ENCODE measurements at regions not wholly inside any gene's neighbourhood (a gene's known extent, or its start where the extent isn't known, plus 50 kb on each side); places are given as distances from the start of the nearest gene placed in this dataset.

GRCh38 chr4:58254291-58254690 is 1144.1 kb upstream of the IGFBP7 start:
- Histone ChIP-seq H3K36me3 (no peaks in the 10 kb centered on the region), H3K9me3 (no peaks in the 10 kb centered on the region), H3K4me3 (replicated peaks in 1 of 3) (no peak overlapping the region), H3K27ac (no peak overlapping the region), H3K4me1 (no peaks in the 10 kb centered on the region), H3K27me3 (no peaks in the 10 kb centered on the region)
- 60 to 73% methylated on average over 3 of the region's 3 CpGs for WGBS, 2 donors
- intact Hi-C loops (cut with DNase I): no loop called here
- TF ChIP-seq POLR2A (IDR thresholded peaks at IDR 0.05) (no peak), CTCF (IDR thresholded peaks at IDR 0.05) (no peak)
- DNase-seq: no peak

GRCh38 chr4:58252656-58253055 is 1142.5 kb upstream of the IGFBP7 start:
- no peak overlapping the region for H3K27ac ChIP-seq
- WGBS, 2 donors: 92 to 95% methylated on average over 2 of the region's 2 CpGs
- no peak for DNase-seq

GRCh38 chr4:58247792-58248191 is 1137.6 kb upstream of the IGFBP7 start:
- Histone ChIP-seq H3K4me1 (no peaks in the 10 kb centered on the region), H3K36me3 (no peaks in the 10 kb centered on the region), H3K27me3 (no peaks in the 10 kb centered on the region), H3K27ac (no peak overlapping the region), H3K4me3 (replicated peaks in 1 of 3) (no peak overlapping the region), H3K9me3 (no peaks in the 10 kb centered on the region)
- no peak for DNase-seq
- 69 to 77% methylated on average over 3 of the region's 3 CpGs for WGBS, 2 donors
- intact Hi-C loops (cut with DNase I): no loop called here
- TF ChIP-seq POLR2A (IDR thresholded peaks at IDR 0.05): no peak
- TF ChIP-seq CTCF (IDR thresholded peaks at IDR 0.05): no peak

More at GRCh38 chr4:58252656-58253055, 1142.5 kb upstream of the IGFBP7 start:
- intact Hi-C loops (cut with DNase I): no loop called here
- no peaks in the 10 kb centered on the region for H3K9me3 ChIP-seq
- TF ChIP-seq CTCF (IDR thresholded peaks at IDR 0.05): no peak
- TF ChIP-seq POLR2A (IDR thresholded peaks at IDR 0.05): no peak
- no peaks in the 10 kb centered on the region for H3K4me1 ChIP-seq
- H3K27me3 ChIP-seq: no peaks in the 10 kb centered on the region
- no peak overlapping the region for H3K4me3 ChIP-seq (replicated peaks in 1 of 3)
- no peaks in the 10 kb centered on the region for H3K36me3 ChIP-seq

- intact Hi-C loops (cut with DNase I): no loop called here
- no peaks in the 10 kb centered on the region for H3K9me3 ChIP-seq
- 93 to 94% methylated on average over 1 of the region's 1 CpG for WGBS, 2 donors
- no peak overlapping the region for H3K27ac ChIP-seq
- H3K36me3 ChIP-seq: no peaks in the 10 kb centered on the region
- no peaks in the 10 kb centered on the region for H3K4me1 ChIP-seq
- TF ChIP-seq CTCF (IDR thresholded peaks at IDR 0.05) (no peak), POLR2A (IDR thresholded peaks at IDR 0.05) (no peak)
- H3K27me3 ChIP-seq: no peaks in the 10 kb centered on the region
- no peak overlapping the region for H3K4me3 ChIP-seq (replicated peaks in 1 of 3)
- DNase-seq: no peak
These were observed 1115.3 kb upstream of the IGFBP7 start for GRCh38 chr4:58225460-58225859.

- TF ChIP-seq CTCF (IDR thresholded peaks at IDR 0.05) (no peak), POLR2A (IDR thresholded peaks at IDR 0.05) (no peak)
- Histone ChIP-seq H3K4me3 (replicated peaks in 1 of 3) (no peak overlapping the region), H3K9me3 (no peaks in the 10 kb centered on the region), H3K27me3 (no peaks in the 10 kb centered on the region), H3K27ac (no peak overlapping the region), H3K36me3 (no peaks in the 10 kb centered on the region), H3K4me1 (no peaks in the 10 kb centered on the region)
- 66 to 75% methylated on average over 2 of the region's 2 CpGs for WGBS, 2 donors
- DNase-seq: no peak
- intact Hi-C loops (cut with DNase I): no loop called here
These were observed 1109.0 kb upstream of the IGFBP7 start for GRCh38 chr4:58219179-58219578.
